Tibial nerve (tissue), 4 donors: ENCODE measurements at regions not wholly inside any gene's neighbourhood (a gene's known extent, or its start where the extent isn't known, plus 50 kb on each side); places are given as distances from the start of the nearest gene placed in this dataset.

Source experiments
- EP300 ChIP-seq, 2 donors: sonication (generic); formaldehyde crosslinking; IDR thresholded peaks; one replicate each; pipeline ENCODE4 v1.6.1; 2017; ENCODE audit warnings: antibody characterized with exemption in 2 of 2, mild to moderate bottlenecking in 1 of 2
- POLR2A ChIP-seq, 2 donors: fragments of 450-650 bp; IDR thresholded peaks; one replicate each; pipeline ENCODE4 v1.6.1; 2017; ENCODE audit warnings: antibody characterized with exemption in 2 of 2, mild to moderate bottlenecking in 2 of 2, moderate library complexity in 2 of 2
- TF ChIP-seq, protein P1 (sequence below), 5 experiments: fragments of 200-600 bp in 3 of 5; fragments of 450-650 bp in 2 of 5; sonication (generic) in 3 of 5; IDR thresholded peaks; one replicate each; pipeline ENCODE4 v1.5.1; 2016 to 2019; ENCODE audit warnings: antibody characterized with exemption in 5 of 5, mild to moderate bottlenecking in 3 of 5, moderate library complexity in 2 of 5

- TF ChIP-seq, protein P1, sequence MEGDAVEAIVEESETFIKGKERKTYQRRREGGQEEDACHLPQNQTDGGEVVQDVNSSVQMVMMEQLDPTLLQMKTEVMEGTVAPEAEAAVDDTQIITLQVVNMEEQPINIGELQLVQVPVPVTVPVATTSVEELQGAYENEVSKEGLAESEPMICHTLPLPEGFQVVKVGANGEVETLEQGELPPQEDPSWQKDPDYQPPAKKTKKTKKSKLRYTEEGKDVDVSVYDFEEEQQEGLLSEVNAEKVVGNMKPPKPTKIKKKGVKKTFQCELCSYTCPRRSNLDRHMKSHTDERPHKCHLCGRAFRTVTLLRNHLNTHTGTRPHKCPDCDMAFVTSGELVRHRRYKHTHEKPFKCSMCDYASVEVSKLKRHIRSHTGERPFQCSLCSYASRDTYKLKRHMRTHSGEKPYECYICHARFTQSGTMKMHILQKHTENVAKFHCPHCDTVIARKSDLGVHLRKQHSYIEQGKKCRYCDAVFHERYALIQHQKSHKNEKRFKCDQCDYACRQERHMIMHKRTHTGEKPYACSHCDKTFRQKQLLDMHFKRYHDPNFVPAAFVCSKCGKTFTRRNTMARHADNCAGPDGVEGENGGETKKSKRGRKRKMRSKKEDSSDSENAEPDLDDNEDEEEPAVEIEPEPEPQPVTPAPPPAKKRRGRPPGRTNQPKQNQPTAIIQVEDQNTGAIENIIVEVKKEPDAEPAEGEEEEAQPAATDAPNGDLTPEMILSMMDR (IDR thresholded peaks at IDR 0.05), result no peak
- TF ChIP-seq POLR2A (IDR thresholded peaks at IDR 0.05), result no peak
- TF ChIP-seq EP300 (IDR thresholded peaks at IDR 0.05), result no peak
Observed at GRCh38 chr15:99907698-99908097, 174.5 kb upstream of the LYSMD4 start.
